D721Med (cell line): ENCODE measurements at regions not wholly inside any gene's neighbourhood (a gene's known extent, or its start where the extent isn't known, plus 50 kb on each side); places are given as distances from the start of the nearest gene placed in this dataset.

Experiments used
- DNase-seq: peaks from one replicate; pipeline ENCODE4 v3.0.0; 2011; ENCODE audit warnings: low spot score; ENCODE audit not compliant: insufficient read length
- FAIRE-seq: peaks from 2 replicates; lab custom pipeline; 2011; peaks lifted over from hg19 to GRCh38; lab: Jason Lieb, UNC
- TF ChIP-seq, protein P1 (sequence below): IDR thresholded peaks from 2 replicates; pipeline ENCODE4 v1.5.1; 2012; ENCODE audit warnings: mild to moderate bottlenecking, control low read depth; ENCODE audit not compliant: insufficient read depth; ENCODE audit errors: missing control alignments

- TF ChIP-seq, protein P1, sequence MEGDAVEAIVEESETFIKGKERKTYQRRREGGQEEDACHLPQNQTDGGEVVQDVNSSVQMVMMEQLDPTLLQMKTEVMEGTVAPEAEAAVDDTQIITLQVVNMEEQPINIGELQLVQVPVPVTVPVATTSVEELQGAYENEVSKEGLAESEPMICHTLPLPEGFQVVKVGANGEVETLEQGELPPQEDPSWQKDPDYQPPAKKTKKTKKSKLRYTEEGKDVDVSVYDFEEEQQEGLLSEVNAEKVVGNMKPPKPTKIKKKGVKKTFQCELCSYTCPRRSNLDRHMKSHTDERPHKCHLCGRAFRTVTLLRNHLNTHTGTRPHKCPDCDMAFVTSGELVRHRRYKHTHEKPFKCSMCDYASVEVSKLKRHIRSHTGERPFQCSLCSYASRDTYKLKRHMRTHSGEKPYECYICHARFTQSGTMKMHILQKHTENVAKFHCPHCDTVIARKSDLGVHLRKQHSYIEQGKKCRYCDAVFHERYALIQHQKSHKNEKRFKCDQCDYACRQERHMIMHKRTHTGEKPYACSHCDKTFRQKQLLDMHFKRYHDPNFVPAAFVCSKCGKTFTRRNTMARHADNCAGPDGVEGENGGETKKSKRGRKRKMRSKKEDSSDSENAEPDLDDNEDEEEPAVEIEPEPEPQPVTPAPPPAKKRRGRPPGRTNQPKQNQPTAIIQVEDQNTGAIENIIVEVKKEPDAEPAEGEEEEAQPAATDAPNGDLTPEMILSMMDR = no peak
- no peak for FAIRE-seq
- DNase-seq = no peak
These were observed 364.7 kb downstream of the EFNA5 start for GRCh38 chr5:107306002-107306401.

DNA sequence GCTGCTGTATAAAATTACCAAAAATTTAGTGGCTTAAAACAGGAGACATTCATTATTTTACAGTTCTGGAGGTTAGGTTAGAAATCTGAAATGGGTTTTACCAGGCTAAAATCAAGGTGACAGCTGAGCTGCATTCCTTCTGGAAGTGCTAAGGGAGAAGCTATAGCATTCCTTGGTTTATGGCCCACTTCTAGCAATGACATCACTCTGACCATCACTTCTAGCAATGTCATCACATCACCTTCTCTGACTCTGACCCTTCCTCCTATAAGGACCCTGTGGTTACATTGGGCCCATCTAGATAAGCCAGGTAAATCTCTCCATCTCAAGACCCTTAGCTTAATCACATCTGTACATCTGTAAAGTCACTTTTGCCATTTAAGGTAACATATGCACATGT lies 366.1 kb downstream of the EFNA5 start:
- FAIRE-seq = no peak
- TF ChIP-seq, protein P1 = no peak
- DNase-seq = no peak

DNA sequence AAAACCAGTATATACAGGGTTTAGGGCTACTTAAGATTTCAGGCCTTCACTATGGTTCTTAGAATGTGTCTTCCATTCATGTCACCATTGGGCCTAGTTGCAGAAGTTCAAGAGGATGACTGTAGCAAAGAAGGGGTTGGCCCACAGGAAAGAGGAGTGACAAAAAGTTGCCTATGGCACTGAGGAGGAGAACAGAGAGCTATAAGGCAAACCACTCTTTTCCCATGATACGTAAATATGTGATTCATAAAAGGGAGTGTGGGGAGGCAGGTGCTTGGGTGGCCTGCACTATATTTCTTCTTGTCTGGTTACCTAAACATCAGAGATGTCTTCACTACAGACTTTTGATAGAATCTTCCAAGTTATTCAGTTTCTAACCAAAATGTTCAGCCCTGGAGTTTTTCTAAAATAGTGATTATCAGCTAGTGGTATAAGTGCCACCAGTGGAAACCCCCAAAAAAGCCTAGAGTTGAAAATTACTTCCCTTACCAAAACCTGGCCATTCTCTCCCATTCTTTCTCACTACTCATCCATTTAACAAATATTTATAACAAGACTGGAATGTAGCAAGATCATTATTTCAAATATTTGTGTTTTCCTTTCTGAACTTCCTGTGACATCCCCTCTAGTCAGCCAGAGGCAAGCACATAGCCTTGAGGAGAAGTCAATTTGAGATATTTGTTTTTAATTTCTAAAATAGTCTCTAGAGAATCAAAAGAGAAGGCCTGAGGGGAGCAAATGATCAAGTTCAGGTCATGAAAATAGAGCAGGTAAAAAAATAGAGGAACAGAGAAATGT lies 367.4 kb downstream of the EFNA5 start:
- TF ChIP-seq, protein P1 = no peak
- no peak for FAIRE-seq
- DNase-seq = no peak

DNA sequence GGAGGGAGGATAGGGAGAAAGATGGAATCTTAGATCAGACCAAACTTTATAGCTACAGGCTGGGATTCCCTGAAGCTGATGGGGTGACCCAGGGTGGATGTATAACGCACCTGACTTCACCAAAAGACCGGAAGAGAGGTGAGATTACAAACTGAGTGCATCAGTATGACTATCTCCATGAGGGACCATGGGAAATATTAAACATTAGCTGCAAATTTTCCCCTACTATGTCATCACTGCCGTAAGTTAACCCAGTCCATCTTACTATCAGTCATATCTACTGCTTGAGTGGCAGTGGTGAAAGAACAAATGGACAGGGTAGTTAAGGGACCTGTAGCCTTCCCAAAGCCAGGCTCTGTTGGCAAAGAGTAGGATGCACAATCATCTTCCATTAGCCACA lies 368.3 kb downstream of the EFNA5 start:
- no peak for FAIRE-seq
- DNase-seq = no peak
- TF ChIP-seq, protein P1 = no peak

DNA sequence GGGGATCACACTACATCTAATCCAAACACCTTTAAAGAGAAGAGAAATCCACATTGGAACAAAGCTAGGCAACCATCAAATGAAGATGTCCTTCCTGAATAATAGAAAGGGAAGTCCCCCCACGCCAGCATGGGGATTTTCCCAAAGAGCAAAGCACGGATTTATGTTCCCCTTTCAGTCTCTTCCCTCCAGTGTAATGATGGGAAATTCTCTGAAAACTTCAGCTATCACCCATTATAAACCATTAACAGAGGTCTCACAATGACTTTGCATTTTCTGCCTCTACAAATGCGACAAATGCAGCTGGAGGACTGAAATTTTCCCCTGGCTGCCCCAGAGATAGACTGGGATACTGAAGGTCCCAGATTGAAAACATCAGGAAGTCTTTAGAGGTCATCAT lies 368.7 kb downstream of the EFNA5 start:
- TF ChIP-seq, protein P1 = no peak
- DNase-seq (no peak), FAIRE-seq (no peak)

DNA sequence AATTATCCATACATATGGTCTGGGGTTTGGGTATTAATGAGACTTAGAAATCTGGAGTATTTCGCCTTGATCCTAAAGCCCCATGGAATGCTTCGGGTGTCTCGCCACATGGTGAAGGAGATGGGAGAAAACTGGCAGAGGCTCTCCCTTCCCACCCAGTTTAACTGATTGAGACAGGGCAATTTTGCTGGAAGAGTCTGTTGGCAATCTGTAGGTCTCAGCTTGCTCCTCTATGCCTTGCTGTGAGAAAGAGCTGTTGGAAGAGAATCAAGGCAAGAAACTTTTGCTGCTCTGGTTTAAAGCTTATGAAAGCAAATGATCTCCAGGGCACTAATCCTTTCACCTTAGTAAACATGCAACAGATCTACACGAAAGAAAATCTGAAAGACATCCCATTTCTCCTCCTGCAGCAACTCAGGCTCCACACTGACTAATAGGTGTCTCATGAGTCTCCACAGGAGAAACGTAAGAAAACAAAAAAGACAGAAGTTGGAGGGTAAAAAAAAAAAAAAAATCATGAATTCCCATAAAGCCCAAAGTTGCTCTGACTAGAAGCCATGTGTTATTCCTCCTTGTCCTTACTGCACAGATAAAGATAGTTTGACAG lies 369.9 kb downstream of the EFNA5 start:
- DNase-seq (no peak), FAIRE-seq (peak; percentile 73)
- TF ChIP-seq, protein P1 = no peak

GRCh38 chr5:107296572-107296971 lies 374.2 kb downstream of the EFNA5 start:
- TF ChIP-seq, protein P1 = no peak
- FAIRE-seq = no peak
- DNase-seq = no peak
